ENCODE measurements at regions not wholly inside any gene's neighbourhood (a gene's known extent, or its start where the extent isn't known, plus 50 kb on each side); places are given as distances from the start of the nearest gene placed in this dataset.
A peak's percentile ranks its signal among the peaks of the same experiment; 100 is the strongest.

DNA sequence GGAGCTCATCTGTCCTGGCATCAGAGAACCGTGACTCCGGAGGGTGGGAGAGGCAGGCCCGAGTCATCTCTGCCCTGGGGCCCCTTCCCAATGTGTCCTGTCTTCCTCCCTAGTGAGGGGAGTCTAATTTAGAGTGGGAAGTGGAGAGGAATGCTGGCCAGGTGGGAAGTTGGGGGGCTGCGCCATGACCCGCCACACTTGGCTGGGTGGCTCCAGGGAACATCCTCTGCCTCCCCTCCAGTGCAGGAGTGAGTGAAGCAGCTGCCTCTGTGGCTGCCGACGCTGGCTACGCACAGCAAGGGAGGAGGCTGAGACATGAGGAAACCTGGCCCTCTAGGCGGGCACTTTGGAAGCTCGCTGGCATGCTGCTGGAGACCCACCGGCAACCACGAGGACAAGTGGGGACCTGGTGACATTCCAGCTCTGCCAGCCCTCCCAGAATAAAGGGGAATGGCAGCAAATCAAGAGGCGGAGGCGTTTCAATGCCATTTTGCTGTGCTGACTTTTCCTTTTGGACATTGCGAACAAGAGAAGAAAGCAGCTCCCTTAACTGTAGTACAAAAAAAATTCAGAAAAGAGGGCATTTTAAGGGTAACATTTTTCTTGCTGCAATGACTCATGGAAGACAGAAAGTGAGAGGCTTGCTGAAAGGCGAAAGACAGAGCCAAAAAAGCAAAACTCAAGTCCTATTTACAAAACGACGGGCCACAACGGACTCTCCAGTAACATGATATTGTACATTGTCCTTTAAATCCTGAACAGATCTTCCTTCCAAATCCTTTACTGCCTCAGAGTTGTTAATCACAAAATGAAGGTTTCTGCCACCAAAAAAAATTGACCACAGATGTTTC is 121.2 kb upstream of the PITRM1 start:
- peaks cover 7% of the 10 kb centered on the region for H3K27me3 Mint-ChIP-seq (ENCODE audit: unreplicated experiment)
- no peaks in the 10 kb centered on the region for H3K9me3 Mint-ChIP-seq (ENCODE audit: unreplicated experiment)
- H3K27ac Mint-ChIP-seq (ENCODE audit: unreplicated experiment) = no peak overlapping the region
- peaks cover 4% of the 10 kb centered on the region for H3K4me1 Mint-ChIP-seq (ENCODE audit: unreplicated experiment)
- TF ChIP-seq, protein P1, sequence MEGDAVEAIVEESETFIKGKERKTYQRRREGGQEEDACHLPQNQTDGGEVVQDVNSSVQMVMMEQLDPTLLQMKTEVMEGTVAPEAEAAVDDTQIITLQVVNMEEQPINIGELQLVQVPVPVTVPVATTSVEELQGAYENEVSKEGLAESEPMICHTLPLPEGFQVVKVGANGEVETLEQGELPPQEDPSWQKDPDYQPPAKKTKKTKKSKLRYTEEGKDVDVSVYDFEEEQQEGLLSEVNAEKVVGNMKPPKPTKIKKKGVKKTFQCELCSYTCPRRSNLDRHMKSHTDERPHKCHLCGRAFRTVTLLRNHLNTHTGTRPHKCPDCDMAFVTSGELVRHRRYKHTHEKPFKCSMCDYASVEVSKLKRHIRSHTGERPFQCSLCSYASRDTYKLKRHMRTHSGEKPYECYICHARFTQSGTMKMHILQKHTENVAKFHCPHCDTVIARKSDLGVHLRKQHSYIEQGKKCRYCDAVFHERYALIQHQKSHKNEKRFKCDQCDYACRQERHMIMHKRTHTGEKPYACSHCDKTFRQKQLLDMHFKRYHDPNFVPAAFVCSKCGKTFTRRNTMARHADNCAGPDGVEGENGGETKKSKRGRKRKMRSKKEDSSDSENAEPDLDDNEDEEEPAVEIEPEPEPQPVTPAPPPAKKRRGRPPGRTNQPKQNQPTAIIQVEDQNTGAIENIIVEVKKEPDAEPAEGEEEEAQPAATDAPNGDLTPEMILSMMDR (IDR thresholded peaks at IDR 0.05) = no peak
- no peak overlapping the region for H3K4me3 Mint-ChIP-seq (ENCODE audit: unreplicated experiment)
- peak; percentile 54 for DNase-seq (ENCODE audit: extremely low spot score, unreplicated experiment)
- no peaks in the 10 kb centered on the region for H3K36me3 Mint-ChIP-seq (ENCODE audit: unreplicated experiment)

DNA sequence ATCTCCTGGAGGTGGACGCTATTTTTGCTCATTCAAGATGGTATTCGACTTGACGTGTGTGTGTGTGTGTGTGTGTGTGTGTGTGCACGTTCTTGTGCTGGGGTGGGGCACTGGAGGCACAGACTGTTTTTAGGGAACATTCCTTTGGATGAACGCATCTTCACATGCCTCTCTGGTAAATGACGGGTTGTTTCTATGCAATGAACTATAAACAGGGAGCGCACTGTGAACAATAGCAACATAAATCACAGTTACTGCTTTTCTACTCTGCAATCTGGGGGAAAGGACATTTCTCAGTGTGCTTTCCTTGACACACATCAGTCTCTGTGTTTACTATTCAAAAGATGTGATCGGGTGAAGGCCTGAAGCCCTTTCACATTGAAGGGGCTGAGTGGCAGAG is 120.1 kb upstream of the PITRM1 start:
- TF ChIP-seq, protein P1 (IDR thresholded peaks at IDR 0.05) = no peak
- no peak overlapping the region for H3K4me3 Mint-ChIP-seq (ENCODE audit: unreplicated experiment)
- DNase-seq (ENCODE audit: extremely low spot score, unreplicated experiment) = peak; percentile 3
- H3K27ac Mint-ChIP-seq (ENCODE audit: unreplicated experiment) = no peak overlapping the region
- no peaks in the 10 kb centered on the region for H3K36me3 Mint-ChIP-seq (ENCODE audit: unreplicated experiment)
- peaks cover 4% of the 10 kb centered on the region for H3K4me1 Mint-ChIP-seq (ENCODE audit: unreplicated experiment)
- no peaks in the 10 kb centered on the region for H3K9me3 Mint-ChIP-seq (ENCODE audit: unreplicated experiment)
- H3K27me3 Mint-ChIP-seq (ENCODE audit: unreplicated experiment) = peaks cover 13% of the 10 kb centered on the region

DNA sequence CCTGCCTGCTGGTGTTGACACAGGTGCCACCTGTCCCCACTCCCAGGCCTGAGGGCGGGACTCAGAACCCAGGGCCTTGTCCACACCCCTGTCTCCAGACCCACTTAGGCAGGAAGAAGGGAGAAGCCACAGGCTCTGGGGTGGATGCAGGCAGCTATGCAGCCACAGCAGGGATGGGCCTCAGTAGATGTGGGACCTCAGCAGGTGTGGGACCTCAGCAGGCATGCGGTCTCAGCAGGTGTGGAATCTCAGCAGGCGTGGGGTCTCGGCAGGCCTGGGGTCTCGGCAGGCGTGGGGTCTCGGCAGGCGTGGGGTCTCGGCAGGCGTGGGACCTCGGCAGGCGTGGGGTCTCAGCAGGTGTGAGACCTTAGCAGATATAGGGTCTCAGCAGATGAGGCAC is 118.0 kb upstream of the PITRM1 start:
- Mint-ChIP-seq H3K27ac (ENCODE audit: unreplicated experiment) (no peak overlapping the region), H3K36me3 (ENCODE audit: unreplicated experiment) (no peaks in the 10 kb centered on the region), H3K27me3 (ENCODE audit: unreplicated experiment) (peaks cover 19% of the 10 kb centered on the region), H3K9me3 (ENCODE audit: unreplicated experiment) (no peaks in the 10 kb centered on the region), H3K4me3 (ENCODE audit: unreplicated experiment) (no peak overlapping the region), H3K4me1 (ENCODE audit: unreplicated experiment) (peaks cover 4% of the 10 kb centered on the region)
- TF ChIP-seq, protein P1 (IDR thresholded peaks at IDR 0.05) = no peak
- no peak for DNase-seq (ENCODE audit: extremely low spot score, unreplicated experiment)

DNA sequence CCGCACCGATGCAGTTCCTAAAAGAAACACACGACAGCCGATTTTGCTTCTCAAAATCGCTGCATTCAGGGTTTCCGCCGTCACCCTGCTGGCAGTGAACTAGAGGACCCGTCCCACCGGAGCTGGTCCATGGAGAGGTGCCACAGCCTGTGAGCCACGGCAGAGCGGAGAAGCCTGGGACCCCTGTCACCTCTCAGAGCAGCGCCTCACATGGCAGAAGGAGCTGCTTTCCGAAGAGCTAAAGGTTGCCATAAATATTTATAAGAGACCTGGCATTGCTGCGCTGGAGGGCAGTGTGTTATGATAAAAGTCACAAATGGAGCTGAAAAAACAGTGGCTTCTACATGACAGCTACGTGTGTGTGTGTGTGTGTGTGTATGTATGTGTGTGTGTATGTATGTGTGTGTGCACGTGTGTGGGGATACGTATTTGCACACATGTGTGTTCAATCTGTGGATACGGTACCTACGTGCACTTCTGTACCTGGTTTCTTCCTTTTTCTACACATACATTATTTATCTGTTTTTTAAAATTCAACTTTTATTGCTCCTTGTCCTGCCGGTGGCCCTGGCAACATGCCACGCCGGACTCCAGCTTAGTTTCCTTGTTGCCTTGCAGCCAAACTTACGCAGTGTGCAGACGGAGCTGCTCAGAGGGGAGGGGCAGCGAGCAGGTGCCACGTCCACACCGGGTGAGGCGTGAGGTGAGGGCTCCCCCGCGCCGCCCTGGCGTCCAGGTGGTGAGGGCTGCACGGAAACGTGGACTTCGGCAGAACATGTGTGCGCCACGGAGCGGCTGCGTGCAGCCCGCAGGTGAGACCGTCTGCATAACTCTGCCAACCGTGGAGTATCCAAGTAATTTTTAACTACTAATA is 115.2 kb upstream of the PITRM1 start:
- no peaks in the 10 kb centered on the region for H3K9me3 Mint-ChIP-seq (ENCODE audit: unreplicated experiment)
- H3K27me3 Mint-ChIP-seq (ENCODE audit: unreplicated experiment) = peaks cover 18% of the 10 kb centered on the region
- no peaks in the 10 kb centered on the region for H3K36me3 Mint-ChIP-seq (ENCODE audit: unreplicated experiment)
- no peak overlapping the region for H3K27ac Mint-ChIP-seq (ENCODE audit: unreplicated experiment)
- no peaks in the 10 kb centered on the region for H3K4me1 Mint-ChIP-seq (ENCODE audit: unreplicated experiment)
- DNase-seq (ENCODE audit: extremely low spot score, unreplicated experiment) = peak; percentile 81
- TF ChIP-seq, protein P1 (IDR thresholded peaks at IDR 0.05) = no peak
- H3K4me3 Mint-ChIP-seq (ENCODE audit: unreplicated experiment) = no peak overlapping the region

DNA sequence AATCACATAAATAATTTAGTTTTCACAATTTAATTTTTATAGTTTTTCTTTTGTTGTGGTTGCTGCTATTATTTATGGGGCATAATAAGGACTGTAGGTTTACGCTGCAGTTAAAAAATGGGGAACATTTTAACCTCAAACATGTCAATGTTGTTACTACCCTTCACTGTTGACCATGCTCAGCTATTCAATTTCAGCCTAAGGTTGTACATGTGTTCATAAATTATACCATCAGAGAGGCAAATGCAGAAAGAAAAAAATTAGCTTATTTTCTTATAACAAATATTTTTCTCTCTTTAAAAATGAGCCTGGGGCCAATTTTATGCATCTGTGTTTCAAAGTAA is 110.1 kb upstream of the PITRM1 start:
- TF ChIP-seq, protein P1 (IDR thresholded peaks at IDR 0.05) = no peak
- Mint-ChIP-seq H3K36me3 (ENCODE audit: unreplicated experiment) (no peaks in the 10 kb centered on the region), H3K27ac (ENCODE audit: unreplicated experiment) (no peak overlapping the region), H3K27me3 (ENCODE audit: unreplicated experiment) (peaks cover 9% of the 10 kb centered on the region), H3K4me1 (ENCODE audit: unreplicated experiment) (no peaks in the 10 kb centered on the region), H3K9me3 (ENCODE audit: unreplicated experiment) (no peaks in the 10 kb centered on the region), H3K4me3 (ENCODE audit: unreplicated experiment) (no peak overlapping the region)
- no peak for DNase-seq (ENCODE audit: extremely low spot score, unreplicated experiment)

Measured in osteocyte (in vitro differentiated cells).